ENCODE measurements at regions not wholly inside any gene's neighbourhood (a gene's known extent, or its start where the extent isn't known, plus 50 kb on each side); places are given as distances from the start of the nearest gene placed in this dataset.

GRCh38 chr4:3382251-3382650, 59.5 kb upstream of the HGFAC start:
- TF ChIP-seq EZH2 (IDR thresholded peaks at IDR 0.05; ENCODE audit: insufficient read depth, low read length), result no peak
- TF ChIP-seq, protein P1, sequence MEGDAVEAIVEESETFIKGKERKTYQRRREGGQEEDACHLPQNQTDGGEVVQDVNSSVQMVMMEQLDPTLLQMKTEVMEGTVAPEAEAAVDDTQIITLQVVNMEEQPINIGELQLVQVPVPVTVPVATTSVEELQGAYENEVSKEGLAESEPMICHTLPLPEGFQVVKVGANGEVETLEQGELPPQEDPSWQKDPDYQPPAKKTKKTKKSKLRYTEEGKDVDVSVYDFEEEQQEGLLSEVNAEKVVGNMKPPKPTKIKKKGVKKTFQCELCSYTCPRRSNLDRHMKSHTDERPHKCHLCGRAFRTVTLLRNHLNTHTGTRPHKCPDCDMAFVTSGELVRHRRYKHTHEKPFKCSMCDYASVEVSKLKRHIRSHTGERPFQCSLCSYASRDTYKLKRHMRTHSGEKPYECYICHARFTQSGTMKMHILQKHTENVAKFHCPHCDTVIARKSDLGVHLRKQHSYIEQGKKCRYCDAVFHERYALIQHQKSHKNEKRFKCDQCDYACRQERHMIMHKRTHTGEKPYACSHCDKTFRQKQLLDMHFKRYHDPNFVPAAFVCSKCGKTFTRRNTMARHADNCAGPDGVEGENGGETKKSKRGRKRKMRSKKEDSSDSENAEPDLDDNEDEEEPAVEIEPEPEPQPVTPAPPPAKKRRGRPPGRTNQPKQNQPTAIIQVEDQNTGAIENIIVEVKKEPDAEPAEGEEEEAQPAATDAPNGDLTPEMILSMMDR (IDR thresholded peaks at IDR 0.05; ENCODE audit: insufficient read depth, low read depth, low read length), result no peak
